NCI-H1436 treated with DMSO at 0.1 percent for 48 hours (cell line): ENCODE measurements at regions not wholly inside any gene's neighbourhood (a gene's known extent, or its start where the extent isn't known, plus 50 kb on each side); places are given as distances from the start of the nearest gene placed in this dataset.

Experiments
- DNase-seq: peaks from one replicate; lab custom pipeline; 2025; lab: John Stamatoyannopoulos, UW

DNA sequence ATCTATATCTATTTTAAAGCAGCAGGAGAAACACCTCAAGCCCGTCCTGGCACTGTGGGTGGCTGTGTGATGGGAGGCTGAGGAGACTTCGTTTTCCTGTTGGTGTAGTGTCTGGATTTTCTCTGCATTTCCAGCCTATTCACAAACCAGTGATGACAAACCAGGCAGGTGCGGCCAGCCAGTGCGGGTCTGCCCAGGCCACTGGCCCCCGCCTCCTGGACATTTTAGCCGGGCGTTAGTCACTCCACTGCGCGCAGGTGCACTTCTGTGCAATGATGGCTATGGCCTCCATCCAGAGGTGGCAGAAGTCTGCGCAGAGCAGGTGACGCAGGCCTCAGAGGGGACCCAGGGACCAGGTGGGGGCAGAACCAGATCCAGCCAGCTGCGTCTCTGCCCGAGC lies 64.9 kb upstream of the PITRM1 start:
- no peak for DNase-seq

DNA sequence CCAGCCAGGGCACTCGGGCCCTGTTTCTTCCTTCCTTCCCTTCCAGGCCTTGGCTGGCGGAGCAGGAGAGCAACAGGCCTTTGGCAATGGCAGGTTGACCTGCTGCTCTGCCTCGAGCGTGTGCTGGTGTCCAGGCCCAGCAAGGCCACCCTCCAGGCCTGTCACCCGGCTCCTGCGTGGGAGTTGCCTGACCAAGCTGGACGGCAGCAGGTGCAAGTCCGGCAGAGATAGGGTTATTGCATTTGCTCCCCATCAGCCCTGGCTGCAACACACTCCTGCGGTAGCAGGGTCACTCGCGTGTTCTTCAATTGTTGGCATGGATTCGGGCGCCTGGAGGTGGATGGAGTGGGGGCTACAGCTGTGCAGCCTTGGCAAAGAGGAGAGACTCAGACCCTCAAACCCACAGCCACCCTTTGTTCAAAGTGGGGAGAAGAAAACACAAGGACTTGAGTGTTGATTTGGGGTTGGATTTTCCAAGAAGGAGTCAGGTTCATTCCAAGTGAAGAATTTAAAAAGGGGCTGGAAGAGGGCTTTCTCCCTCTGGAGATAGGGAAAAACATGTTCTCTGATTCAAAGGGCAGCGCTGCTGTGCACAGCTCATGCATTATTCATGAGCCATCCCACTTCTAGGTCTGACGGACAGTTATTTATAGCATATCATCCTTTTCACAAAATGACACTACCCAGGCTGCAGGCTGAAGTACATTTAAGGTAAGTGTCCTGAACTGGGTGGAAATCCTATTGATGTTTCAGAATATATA lies 64.2 kb upstream of the PITRM1 start:
- DNase-seq = no peak

DNA sequence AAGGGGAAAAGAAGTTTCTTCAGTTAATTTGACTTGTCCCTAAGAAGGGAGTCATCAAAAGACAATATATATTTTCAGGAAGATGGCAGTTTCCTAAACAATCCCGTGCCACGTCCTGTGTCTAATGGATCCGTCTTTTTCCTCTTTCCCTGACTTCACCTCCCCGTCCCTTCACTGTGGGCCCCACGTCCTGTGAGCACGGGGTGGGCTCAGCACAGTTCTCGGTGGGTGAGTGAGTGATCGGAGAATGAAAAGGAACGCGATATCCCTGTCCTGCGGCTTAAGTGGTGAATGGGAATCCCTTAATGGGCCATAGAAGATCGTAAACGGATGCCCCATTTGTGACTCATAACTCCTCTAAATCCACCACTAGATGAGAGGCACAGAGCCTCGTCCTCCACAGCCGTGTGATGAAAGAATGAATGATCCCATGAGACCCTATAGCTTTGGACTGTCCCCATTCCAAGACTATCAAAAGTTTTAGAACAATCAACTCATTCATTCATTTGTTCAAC lies 63.5 kb upstream of the PITRM1 start:
- DNase-seq = no peak

DNA sequence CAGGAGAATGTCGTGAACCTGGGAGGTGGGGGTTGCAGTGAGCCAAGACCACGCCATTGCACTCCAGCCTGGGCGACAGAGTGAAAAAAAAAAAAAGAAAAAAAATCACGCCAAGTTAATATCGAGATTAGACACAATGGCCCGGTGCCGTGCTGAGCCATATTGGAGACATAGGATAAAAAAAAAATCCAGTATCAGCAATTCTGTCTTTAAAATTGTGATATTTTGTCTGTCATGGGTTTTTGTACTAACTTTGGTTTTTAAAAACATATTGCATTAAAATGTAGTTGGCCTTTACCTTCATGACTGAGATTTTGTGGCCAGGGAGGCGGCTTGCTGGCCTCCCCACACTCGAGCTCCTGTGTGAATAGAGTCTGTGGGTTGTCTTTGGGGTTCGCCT lies 62.8 kb upstream of the PITRM1 start:
- no peak for DNase-seq

DNA sequence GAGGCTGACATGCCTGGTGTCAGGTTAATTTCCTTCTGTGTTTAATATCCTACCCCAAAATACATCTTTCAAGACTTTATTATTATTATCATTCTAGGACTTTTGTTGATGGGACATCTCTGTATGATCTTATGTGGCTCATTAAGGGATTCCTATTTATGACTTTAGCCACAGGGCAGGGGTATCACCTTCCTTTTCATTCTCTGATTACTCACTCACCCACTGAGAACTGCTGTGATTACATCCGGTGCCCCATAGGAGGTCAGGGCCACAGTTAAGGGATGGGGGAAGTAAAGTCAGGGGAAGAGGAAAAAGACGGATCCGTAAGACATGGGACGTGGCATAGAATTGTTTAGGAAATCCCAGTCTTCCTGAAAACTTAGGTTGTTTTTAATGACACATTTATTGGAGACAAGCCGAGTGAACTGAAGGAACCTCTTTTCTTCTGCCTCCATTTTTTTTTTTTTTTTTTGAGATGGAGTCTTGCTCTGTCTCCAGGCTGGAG lies 61.0 kb upstream of the PITRM1 start:
- no peak for DNase-seq

DNA sequence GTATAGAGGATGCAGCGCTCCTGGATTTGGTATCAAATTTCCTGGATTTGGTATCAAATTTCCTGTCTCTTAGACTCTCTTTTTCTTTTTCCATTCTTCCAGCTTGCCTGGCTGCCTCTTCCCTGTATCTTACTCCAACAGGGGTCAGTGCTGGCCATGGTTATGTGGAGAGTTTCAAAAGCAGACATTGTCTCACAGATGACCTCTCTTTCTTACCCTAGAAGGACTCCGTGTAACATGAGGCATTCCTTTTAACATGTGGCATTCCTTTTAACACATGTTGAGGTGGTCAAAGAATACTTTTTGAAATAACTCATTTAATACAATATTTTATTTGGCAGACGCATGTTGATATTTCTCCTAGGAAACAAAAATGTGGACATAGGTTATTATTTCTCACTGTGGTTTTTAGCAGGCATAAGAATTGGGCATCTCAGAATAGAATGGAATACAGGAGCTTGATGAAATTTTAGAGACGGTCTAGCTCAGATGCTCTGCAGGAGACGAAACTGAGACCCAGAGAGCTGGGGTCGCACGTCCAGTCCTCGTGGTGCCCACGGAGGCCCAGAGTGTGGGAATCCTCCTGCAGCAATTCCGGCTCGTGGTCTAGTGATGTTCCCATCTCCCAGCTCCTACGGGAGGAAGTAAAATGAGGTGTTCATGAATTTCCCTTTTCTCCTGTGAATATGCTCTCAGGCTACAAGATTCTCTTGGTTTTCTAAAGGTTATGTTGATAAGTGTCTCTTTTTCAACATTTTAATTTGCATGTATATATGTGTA lies 59.6 kb upstream of the PITRM1 start:
- no peak for DNase-seq

DNA sequence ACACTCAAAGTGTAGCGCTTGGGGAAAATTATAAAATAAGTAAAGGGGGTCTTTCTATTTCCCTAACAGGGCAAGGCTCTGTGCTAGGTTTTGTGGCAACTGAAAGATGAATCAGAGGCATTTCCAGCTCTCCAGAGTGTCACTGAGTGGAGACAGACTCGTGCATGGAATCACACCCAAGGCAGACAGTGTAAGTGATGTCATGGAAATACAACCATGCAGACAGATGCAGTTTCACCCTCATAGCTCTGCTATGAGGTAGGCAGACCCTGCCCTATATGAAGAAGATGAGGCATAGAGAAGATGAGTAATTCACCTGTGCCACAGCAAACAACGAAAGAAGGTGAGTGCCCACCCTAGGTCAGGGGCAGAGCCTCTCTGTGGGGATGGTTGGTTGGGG lies 57.2 kb upstream of the PITRM1 start:
- no peak for DNase-seq

DNA sequence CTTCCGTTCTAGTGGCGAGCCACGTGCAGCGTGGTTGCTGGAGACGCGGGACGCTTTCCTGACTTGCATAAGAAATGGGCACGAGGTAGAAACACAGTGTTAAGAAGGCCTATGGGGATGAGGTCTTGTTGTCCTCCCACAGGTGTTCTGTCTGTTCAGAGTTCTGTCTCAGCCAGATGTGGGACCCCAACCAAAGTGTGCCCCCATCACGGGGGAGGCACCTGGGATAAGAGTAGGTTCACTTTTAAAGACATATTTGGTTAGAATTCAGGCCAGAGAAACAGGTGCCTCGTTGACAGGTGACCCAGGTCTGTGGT lies 56.0 kb upstream of the PITRM1 start:
- DNase-seq = no peak

DNA sequence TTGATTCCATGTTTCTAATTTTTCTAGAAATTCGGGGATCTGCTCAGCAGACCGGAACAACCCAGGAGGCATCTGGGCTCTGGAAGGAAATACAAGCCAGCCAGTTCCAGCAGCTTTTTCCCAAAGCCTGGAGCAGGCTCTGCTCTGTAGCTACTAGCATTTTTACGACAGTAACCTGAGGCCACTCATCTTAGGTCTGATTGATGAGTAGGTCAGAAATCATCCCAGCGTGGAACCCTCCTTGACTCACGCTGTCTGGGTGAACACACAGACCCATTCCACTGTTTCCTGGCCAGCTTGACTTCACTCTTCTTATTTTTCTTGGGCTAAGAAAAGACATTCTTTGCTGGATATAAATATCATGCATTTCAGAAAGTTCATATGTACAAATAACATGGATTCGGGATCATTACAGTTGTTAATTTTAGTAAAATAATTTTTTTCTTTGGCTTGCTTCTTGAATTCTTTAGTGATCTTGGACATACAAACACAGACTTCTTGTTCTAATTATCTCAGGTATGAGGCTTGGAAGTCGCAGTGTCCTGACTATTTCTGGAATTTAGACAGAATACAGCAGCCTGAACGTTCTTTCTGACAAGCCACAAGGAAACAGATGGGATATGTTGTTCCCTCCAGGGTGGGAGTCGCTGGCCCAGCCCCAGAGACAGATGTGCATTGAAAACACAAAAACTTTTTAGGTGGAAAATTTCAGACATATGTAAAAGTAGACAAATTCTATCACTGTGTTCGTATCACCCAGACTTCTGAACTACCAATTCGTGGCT lies 54.6 kb upstream of the PITRM1 start:
- DNase-seq = no peak

DNA sequence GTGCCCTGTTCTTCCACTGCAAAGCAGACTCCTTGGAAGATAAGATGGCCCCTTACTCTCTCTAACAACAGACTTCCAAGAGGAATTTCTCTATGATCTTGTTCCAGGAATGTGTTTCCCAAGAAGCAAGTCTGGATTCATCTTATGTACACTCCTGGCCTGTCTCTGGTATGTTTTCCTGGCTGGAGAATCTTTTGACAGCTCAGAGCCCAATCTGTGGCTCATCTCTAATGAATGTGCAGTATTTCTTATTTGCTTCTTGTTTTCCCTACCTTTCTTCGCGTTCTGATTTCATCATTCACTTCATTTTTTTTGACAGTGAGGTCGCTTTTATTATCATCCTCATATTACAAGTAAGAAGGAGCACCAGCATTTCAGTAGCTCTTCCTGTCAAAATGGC lies 53.0 kb upstream of the PITRM1 start:
- DNase-seq = no peak

DNA sequence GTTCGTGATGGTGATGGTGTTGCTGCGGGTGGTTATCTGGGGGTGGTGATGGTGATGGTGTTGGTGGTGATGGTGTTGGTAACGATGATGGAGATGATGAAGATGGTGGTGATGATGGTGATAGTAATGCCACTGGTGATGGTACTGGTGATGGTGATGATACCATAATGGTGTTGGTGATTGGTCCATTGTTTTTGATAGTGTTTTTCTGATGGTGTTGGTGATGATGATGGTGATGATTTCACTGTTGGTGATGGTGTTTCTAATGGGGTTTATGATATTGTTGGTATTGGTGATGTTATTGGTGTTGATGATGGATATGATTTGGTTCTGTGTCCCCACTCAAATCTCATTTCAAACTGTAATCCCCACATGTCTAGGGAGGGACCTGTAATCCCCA lies 51.7 kb upstream of the PITRM1 start:
- no peak for DNase-seq

DNA sequence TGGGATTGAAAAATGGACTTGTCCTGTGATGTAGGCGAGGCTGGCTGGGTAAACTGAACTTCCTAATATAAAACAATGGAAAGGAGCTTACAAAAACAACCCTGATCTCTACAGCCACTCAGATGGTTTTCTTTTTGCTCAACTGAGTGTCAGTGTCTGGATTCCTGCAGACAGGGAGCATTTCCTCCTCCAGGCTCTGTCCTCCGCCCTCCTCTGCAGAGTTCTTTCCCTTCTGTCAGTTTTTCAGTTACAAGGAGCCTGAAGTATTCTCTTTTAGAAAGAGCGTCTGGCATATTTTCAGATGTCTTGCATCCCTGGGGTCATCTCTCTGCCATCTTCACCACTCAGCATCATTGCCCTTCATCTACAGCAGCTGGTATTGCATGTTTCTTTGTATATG lies 50.0 kb upstream of the PITRM1 start:
- no peak for DNase-seq
